ENCODE measurements at regions not wholly inside any gene's neighbourhood (a gene's known extent, or its start where the extent isn't known, plus 50 kb on each side); places are given as distances from the start of the nearest gene placed in this dataset.

DNA sequence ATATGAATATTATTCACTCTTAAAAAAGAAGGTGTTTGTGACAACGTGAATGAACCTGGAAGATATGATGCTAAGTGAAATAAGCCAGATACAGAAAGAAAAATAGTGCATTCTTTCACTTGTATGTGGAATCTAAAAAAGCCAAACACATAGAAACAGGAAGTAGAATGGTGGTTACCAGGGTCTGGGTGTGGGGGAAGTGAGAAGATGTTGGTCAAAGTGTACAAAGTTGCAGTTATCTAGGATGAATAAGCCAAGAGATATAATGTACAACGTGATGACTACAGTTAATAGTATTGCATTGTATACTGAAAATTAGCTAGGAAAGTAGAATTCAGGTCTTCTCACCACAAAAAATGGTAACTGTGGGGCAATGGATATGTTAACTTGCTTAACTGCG, 151.1 kb upstream of the HCRTR2 start:
- ChIA-PET POLR2A (no interaction called here), CTCF (no interaction called here)
- H3K27ac ChIP-seq (ENCODE audit: low read length): no peak overlapping the region
- TF ChIP-seq SIN3A (IDR thresholded peaks at IDR 0.05; ENCODE audit: borderline replicate concordance, insufficient read depth, low read depth, low read length) (no peak), TCF7L2 (IDR thresholded peaks at IDR 0.05; ENCODE audit: low read depth, low read length) (no peak), POLR2AphosphoS5 (IDR thresholded peaks at IDR 0.05; ENCODE audit: low read depth, low read length) (no peak)
- TF ChIP-seq, protein P1, sequence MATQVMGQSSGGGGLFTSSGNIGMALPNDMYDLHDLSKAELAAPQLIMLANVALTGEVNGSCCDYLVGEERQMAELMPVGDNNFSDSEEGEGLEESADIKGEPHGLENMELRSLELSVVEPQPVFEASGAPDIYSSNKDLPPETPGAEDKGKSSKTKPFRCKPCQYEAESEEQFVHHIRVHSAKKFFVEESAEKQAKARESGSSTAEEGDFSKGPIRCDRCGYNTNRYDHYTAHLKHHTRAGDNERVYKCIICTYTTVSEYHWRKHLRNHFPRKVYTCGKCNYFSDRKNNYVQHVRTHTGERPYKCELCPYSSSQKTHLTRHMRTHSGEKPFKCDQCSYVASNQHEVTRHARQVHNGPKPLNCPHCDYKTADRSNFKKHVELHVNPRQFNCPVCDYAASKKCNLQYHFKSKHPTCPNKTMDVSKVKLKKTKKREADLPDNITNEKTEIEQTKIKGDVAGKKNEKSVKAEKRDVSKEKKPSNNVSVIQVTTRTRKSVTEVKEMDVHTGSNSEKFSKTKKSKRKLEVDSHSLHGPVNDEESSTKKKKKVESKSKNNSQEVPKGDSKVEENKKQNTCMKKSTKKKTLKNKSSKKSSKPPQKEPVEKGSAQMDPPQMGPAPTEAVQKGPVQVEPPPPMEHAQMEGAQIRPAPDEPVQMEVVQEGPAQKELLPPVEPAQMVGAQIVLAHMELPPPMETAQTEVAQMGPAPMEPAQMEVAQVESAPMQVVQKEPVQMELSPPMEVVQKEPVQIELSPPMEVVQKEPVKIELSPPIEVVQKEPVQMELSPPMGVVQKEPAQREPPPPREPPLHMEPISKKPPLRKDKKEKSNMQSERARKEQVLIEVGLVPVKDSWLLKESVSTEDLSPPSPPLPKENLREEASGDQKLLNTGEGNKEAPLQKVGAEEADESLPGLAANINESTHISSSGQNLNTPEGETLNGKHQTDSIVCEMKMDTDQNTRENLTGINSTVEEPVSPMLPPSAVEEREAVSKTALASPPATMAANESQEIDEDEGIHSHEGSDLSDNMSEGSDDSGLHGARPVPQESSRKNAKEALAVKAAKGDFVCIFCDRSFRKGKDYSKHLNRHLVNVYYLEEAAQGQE (IDR thresholded peaks at IDR 0.05; ENCODE audit: insufficient read depth in 1 of 2, low read depth in 2 of 2, low read length in 1 of 2): no peak
- TF ChIP-seq, protein P2, sequence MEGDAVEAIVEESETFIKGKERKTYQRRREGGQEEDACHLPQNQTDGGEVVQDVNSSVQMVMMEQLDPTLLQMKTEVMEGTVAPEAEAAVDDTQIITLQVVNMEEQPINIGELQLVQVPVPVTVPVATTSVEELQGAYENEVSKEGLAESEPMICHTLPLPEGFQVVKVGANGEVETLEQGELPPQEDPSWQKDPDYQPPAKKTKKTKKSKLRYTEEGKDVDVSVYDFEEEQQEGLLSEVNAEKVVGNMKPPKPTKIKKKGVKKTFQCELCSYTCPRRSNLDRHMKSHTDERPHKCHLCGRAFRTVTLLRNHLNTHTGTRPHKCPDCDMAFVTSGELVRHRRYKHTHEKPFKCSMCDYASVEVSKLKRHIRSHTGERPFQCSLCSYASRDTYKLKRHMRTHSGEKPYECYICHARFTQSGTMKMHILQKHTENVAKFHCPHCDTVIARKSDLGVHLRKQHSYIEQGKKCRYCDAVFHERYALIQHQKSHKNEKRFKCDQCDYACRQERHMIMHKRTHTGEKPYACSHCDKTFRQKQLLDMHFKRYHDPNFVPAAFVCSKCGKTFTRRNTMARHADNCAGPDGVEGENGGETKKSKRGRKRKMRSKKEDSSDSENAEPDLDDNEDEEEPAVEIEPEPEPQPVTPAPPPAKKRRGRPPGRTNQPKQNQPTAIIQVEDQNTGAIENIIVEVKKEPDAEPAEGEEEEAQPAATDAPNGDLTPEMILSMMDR (IDR thresholded peaks at IDR 0.05): no peak
- ATAC-seq (no peak), DNase-seq (ENCODE audit: low read depth, low spot score) (no peak)
- H3K4me3 ChIP-seq (ENCODE audit: low read depth in 2 of 2, low read length in 2 of 2): no peak overlapping the region
- in situ Hi-C loops (cut with HindIII; ENCODE audit: low pct_unique_long_range_greater_than_20kb, low sequenced_read_pairs): no loop called here
- H3K36me3 ChIP-seq (ENCODE audit: control insufficient read depth, insufficient read depth, low read length): no peaks in the 10 kb centered on the region
- no peaks in the 10 kb centered on the region for H3K9me3 ChIP-seq (ENCODE audit: control insufficient read depth, insufficient read depth, low read depth, low read length)
- H3K27me3 ChIP-seq (ENCODE audit: control insufficient read depth, insufficient read depth, low read length): no peaks in the 10 kb centered on the region
- BruUV-seq (replicated peaks): no TSS peak
- intact Hi-C loops (cut with micrococcal nuclease; ENCODE audit: unreplicated experiment): no loop called here
- no peaks in the 10 kb centered on the region for H3K4me1 ChIP-seq (ENCODE audit: control insufficient read depth, insufficient read depth, low read length)

DNA sequence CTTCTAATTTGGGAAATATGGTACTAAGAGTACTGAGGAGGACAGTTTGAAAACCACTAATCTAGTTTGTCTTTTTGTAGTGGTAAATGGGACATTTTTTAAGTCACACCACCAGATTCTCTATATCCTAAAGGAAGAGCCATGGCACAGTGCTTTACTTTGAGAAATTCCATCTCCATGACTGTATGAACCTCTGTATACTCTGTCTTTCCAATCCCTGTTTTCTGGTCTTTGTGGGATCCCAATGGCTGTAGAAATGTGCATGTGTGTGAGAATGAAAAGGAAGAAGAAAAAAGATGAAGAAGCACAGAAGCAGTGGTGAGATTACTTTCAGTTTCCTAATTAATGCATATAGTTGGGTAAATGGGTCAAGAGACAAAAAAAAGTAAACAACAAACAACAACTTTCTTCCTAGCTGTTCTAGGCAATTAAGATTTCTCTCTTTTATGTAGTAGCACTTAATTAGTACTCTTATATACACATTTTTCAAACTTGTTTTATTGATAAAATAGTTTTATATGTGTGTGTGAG, 141.2 kb upstream of the HCRTR2 start:
- intact Hi-C loops (cut with micrococcal nuclease; ENCODE audit: unreplicated experiment) (no loop called here), in situ Hi-C loops (cut with HindIII; ENCODE audit: low pct_unique_long_range_greater_than_20kb, low sequenced_read_pairs) (no loop called here)
- TF ChIP-seq, protein P2 (IDR thresholded peaks at IDR 0.05): no peak
- TF ChIP-seq, protein P1 (IDR thresholded peaks at IDR 0.05; ENCODE audit: insufficient read depth in 1 of 2, low read depth in 2 of 2, low read length in 1 of 2): no peak
- no peak for TF ChIP-seq POLR2AphosphoS5 (IDR thresholded peaks at IDR 0.05; ENCODE audit: low read depth, low read length)
- TF ChIP-seq TCF7L2 (IDR thresholded peaks at IDR 0.05; ENCODE audit: low read depth, low read length): no peak
- TF ChIP-seq SIN3A (IDR thresholded peaks at IDR 0.05; ENCODE audit: borderline replicate concordance, insufficient read depth, low read depth, low read length): no peak
- BruUV-seq (replicated peaks): no TSS peak
- Histone ChIP-seq H3K27ac (ENCODE audit: low read length) (no peak overlapping the region), H3K4me1 (ENCODE audit: control insufficient read depth, insufficient read depth, low read length) (no peaks in the 10 kb centered on the region), H3K27me3 (ENCODE audit: control insufficient read depth, insufficient read depth, low read length) (no peaks in the 10 kb centered on the region), H3K36me3 (ENCODE audit: control insufficient read depth, insufficient read depth, low read length) (no peaks in the 10 kb centered on the region), H3K4me3 (ENCODE audit: low read depth in 2 of 2, low read length in 2 of 2) (no peak overlapping the region), H3K9me3 (ENCODE audit: control insufficient read depth, insufficient read depth, low read depth, low read length) (0 out of 2 replicates have a peak, but pooled peaks cover 2% of the 10 kb centered on the region)
- ATAC-seq: no peak
- POLR2A ChIA-PET: no interaction called here
- CTCF ChIA-PET: no interaction called here
- DNase-seq (ENCODE audit: low read depth, low spot score): no peak

Data from Panc1 (cell line).